Liver (tissue), 8 donors: ENCODE measurements at regions not wholly inside any gene's neighbourhood (a gene's known extent, or its start where the extent isn't known, plus 50 kb on each side); places are given as distances from the start of the nearest gene placed in this dataset.

ENCODE experiments used
- DNase-seq: peaks from one replicate; pipeline ENCODE4 v3.0.0-alpha.2; 2017; ENCODE audit warnings: low spot score
- H3K27ac ChIP-seq, 2 donors: one replicate each; pipeline ENCODE4 v1.7.0; 2013; ENCODE audit warnings: inconsistent platforms in 2 of 2, low read length in 2 of 2, control low read depth in 1 of 2, low read depth in 1 of 2, mild to moderate bottlenecking in 1 of 2
- H3K27me3 ChIP-seq, 4 donors: one replicate each; pipeline versions ENCODE4 v1.6.1 to v1.7.0; 2013; ENCODE audit warnings: low read length in 3 of 4, inconsistent platforms in 1 of 4, mild to moderate bottlenecking in 1 of 4, moderate library complexity in 1 of 4; ENCODE audit not compliant: control insufficient read depth in 4 of 4, insufficient read depth in 4 of 4
- H3K36me3 ChIP-seq, 4 donors: one replicate each; pipeline versions ENCODE4 v1.6.1 to v1.7.0; 2013; ENCODE audit warnings: low read length in 3 of 4, mild to moderate bottlenecking in 3 of 4, low read depth in 1 of 4, moderate library complexity in 1 of 4; ENCODE audit not compliant: control insufficient read depth in 4 of 4, insufficient read depth in 3 of 4
- H3K4me1 ChIP-seq, 4 donors: one replicate each; pipeline versions ENCODE4 v1.6.1 to v1.7.0; 2013; ENCODE audit warnings: low read length in 3 of 4, mild to moderate bottlenecking in 3 of 4, moderate library complexity in 1 of 4; ENCODE audit not compliant: control insufficient read depth in 4 of 4, insufficient read depth in 4 of 4
- H3K4me3 ChIP-seq, 3 donors: one replicate each; pipeline versions ENCODE4 v1.6.1 to v1.7.0; 2013; ENCODE audit warnings: low read length in 3 of 3, control low read depth in 1 of 3, low read depth in 1 of 3, mild to moderate bottlenecking in 1 of 3
- H3K9ac ChIP-seq, 2 donors: one replicate each; pipeline ENCODE4 v1.7.0; 2013; ENCODE audit warnings: low read length in 2 of 2, mild to moderate bottlenecking in 2 of 2, moderate library complexity in 2 of 2, control low read depth in 1 of 2, low read depth in 1 of 2
- H3K9me3 ChIP-seq, 4 donors: one replicate each; pipeline versions ENCODE4 v1.6.1 to v1.7.0; 2013; ENCODE audit warnings: low read length in 3 of 4; ENCODE audit not compliant: control insufficient read depth in 4 of 4
- EGR1 ChIP-seq, 2 donors: IDR thresholded peaks; 2 replicates each; pipeline ENCODE4 v1.6.1; 2016 to 2018; ENCODE audit warnings: antibody characterized with exemption in 2 of 2, low read depth in 2 of 2
- FOXA1 ChIP-seq: IDR thresholded peaks from 2 replicates; pipeline ENCODE4 v1.6.1; 2016; ENCODE audit warnings: antibody characterized with exemption
- GABPA ChIP-seq, 2 donors: IDR thresholded peaks in 1 of 2; conservative IDR thresholded peaks in 1 of 2; 2 replicates each; pipeline ENCODE4 v1.6.1; 2016; ENCODE audit warnings: antibody characterized with exemption in 2 of 2, mild to moderate bottlenecking in 1 of 2, moderate library complexity in 1 of 2
- HNF4A ChIP-seq, 2 donors: conservative IDR thresholded peaks; 2 replicates each; pipeline ENCODE4 v1.6.1; 2016; ENCODE audit warnings: antibody characterized with exemption in 2 of 2, mild to moderate bottlenecking in 2 of 2
- HNF4G ChIP-seq: IDR thresholded peaks from 2 replicates; pipeline ENCODE4 v1.6.1; 2016; ENCODE audit warnings: antibody characterized with exemption
- JUND ChIP-seq, 2 donors: IDR thresholded peaks; 2 replicates each; pipeline ENCODE4 v1.6.1; 2016; ENCODE audit warnings: antibody characterized with exemption in 2 of 2
- MAX ChIP-seq: IDR thresholded peaks from 2 replicates; pipeline ENCODE4 v1.6.1; 2016; ENCODE audit warnings: antibody characterized with exemption
- RAD21 ChIP-seq, 2 donors: IDR thresholded peaks; 2 replicates each; pipeline ENCODE4 v1.6.1; 2016; ENCODE audit warnings: antibody characterized with exemption in 2 of 2, mild to moderate bottlenecking in 2 of 2
- REST ChIP-seq: IDR thresholded peaks from 2 replicates; pipeline ENCODE4 v1.6.1; 2016; ENCODE audit warnings: antibody characterized with exemption, mild to moderate bottlenecking
- RXRA ChIP-seq, 2 donors: IDR thresholded peaks; 2 replicates each; pipeline ENCODE4 v1.6.1; 2017 to 2018; ENCODE audit warnings: antibody characterized with exemption in 2 of 2, mild to moderate bottlenecking in 1 of 2
- YY1 ChIP-seq: IDR thresholded peaks from 2 replicates; pipeline ENCODE4 v1.6.1; 2016; ENCODE audit warnings: antibody characterized with exemption, mild to moderate bottlenecking
- WGBS: extraction: QIAGEN DNeasy Blood & Tissue Kit; methylation state at CpG from one replicate; pipeline ENCODE4 v1.1.7; 2013; 5-methylcytosine and 5-hydroxymethylcytosine counted together
- TF ChIP-seq, protein P1 (sequence below): fragments of 150-350 bp; IDR thresholded peaks from 2 replicates; pipeline ENCODE4 v1.5.1; 2017; ENCODE audit warnings: improper control_type of control experiment, low read depth, low read length; ENCODE audit not compliant: missing input control
- TF ChIP-seq, protein P2 (sequence below): IDR thresholded peaks from 2 replicates; pipeline ENCODE4 v1.6.1; 2016; ENCODE audit warnings: antibody characterized with exemption
- TF ChIP-seq, protein P3 (sequence below): IDR thresholded peaks from 2 replicates; pipeline ENCODE4 v1.6.1; 2016; ENCODE audit warnings: antibody characterized with exemption
- donor health status: healthy.
- donor health status: healthy.
- donor health status: healthy.
- donor health status: healthy.
- donor health status: healthy.

- H3K27ac ChIP-seq: no peak overlapping the region
- no peaks in the 10 kb centered on the region for H3K4me1 ChIP-seq
- H3K9ac ChIP-seq: no peak overlapping the region
- H3K36me3 ChIP-seq: no peaks in the 10 kb centered on the region
- TF ChIP-seq HNF4A (conservative IDR thresholded peaks at IDR 0.05) (no peak), MAX (no peak), HNF4G (no peak), RAD21 (IDR thresholded peaks at IDR 0.05) (no peak), YY1 (no peak), RXRA (IDR thresholded peaks at IDR 0.05) (no peak), GABPA (IDR thresholded peaks at IDR 0.05 in 1 of 2, conservative IDR thresholded peaks at IDR 0.05 in 1 of 2) (no peak)
- no peak overlapping the region for H3K4me3 ChIP-seq
- WGBS: 88% methylated on average over 6 of the region's 6 CpGs
- H3K27me3 ChIP-seq: no peaks in the 10 kb centered on the region
- no peaks in the 10 kb centered on the region for H3K9me3 ChIP-seq
- no peak for DNase-seq
Measured at GRCh38 chr6:169949511-169950097, 198.2 kb downstream of the ERMARD start.

GRCh38 chr6:169946971-169947370 is 195.5 kb downstream of the ERMARD start:
- Histone ChIP-seq H3K4me1 (no peaks in the 10 kb centered on the region), H3K36me3 (no peaks in the 10 kb centered on the region), H3K27ac (no peak overlapping the region), H3K9ac (no peak overlapping the region), H3K9me3 (peaks cover 0 to 4% (median 0%) of the 10 kb centered on the region in 4 donors), H3K4me3 (no peak overlapping the region), H3K27me3 (no peaks in the 10 kb centered on the region)
- TF ChIP-seq JUND (IDR thresholded peaks at IDR 0.05): no peak
- TF ChIP-seq, protein P1, sequence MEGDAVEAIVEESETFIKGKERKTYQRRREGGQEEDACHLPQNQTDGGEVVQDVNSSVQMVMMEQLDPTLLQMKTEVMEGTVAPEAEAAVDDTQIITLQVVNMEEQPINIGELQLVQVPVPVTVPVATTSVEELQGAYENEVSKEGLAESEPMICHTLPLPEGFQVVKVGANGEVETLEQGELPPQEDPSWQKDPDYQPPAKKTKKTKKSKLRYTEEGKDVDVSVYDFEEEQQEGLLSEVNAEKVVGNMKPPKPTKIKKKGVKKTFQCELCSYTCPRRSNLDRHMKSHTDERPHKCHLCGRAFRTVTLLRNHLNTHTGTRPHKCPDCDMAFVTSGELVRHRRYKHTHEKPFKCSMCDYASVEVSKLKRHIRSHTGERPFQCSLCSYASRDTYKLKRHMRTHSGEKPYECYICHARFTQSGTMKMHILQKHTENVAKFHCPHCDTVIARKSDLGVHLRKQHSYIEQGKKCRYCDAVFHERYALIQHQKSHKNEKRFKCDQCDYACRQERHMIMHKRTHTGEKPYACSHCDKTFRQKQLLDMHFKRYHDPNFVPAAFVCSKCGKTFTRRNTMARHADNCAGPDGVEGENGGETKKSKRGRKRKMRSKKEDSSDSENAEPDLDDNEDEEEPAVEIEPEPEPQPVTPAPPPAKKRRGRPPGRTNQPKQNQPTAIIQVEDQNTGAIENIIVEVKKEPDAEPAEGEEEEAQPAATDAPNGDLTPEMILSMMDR: no peak
- no peak for TF ChIP-seq FOXA1
- no peak for TF ChIP-seq RAD21 (IDR thresholded peaks at IDR 0.05)
- TF ChIP-seq EGR1 (IDR thresholded peaks at IDR 0.05; ENCODE audit: low read depth in 2 of 2): no peak
- TF ChIP-seq, protein P2, sequence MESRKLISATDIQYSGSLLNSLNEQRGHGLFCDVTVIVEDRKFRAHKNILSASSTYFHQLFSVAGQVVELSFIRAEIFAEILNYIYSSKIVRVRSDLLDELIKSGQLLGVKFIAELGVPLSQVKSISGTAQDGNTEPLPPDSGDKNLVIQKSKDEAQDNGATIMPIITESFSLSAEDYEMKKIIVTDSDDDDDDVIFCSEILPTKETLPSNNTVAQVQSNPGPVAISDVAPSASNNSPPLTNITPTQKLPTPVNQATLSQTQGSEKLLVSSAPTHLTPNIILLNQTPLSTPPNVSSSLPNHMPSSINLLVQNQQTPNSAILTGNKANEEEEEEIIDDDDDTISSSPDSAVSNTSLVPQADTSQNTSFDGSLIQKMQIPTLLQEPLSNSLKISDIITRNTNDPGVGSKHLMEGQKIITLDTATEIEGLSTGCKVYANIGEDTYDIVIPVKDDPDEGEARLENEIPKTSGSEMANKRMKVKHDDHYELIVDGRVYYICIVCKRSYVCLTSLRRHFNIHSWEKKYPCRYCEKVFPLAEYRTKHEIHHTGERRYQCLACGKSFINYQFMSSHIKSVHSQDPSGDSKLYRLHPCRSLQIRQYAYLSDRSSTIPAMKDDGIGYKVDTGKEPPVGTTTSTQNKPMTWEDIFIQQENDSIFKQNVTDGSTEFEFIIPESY: no peak
- no peak for TF ChIP-seq REST
- TF ChIP-seq, protein P3, sequence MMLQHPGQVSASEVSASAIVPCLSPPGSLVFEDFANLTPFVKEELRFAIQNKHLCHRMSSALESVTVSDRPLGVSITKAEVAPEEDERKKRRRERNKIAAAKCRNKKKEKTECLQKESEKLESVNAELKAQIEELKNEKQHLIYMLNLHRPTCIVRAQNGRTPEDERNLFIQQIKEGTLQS: no peak
- DNase-seq: no peak
- WGBS: 72% methylated on average over 1 of the region's 1 CpG
